ENCODE measurements at regions not wholly inside any gene's neighbourhood (a gene's known extent, or its start where the extent isn't known, plus 50 kb on each side); places are given as distances from the start of the nearest gene placed in this dataset.
"Not testable (repeated sequence)": the region's sequence is repeated elsewhere in the genome, so short reads cannot be mapped to it uniquely, and the experiment has no call there.

DNA sequence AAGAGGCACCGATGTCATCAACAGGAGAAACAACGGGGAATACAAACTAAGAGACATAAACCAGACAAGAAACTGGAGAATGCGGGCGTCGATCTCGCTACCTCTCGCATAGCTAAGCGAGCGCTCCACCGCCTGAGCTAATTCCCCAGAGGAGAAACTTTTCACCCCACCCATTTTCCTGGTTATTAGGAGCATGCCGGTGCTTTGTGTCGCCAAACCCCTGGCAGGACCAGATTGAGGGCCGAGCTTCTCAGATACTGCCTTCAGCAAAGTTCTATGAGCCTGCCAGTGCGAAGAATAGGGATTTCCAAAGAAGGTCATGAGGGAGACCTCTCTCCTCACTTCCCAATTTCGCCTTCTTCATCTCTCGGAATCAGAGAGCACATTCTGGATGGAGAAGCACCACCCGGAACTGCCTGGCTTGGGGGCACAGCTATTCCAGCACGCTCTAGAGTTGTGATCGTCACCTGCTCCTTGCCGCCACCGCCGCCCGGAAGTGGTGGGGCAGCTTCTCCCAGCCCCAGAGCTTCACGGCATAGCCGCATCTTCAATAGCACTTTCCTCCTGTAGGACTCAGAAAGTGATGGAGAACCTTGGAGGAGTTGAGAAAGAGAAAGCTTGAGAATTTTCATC lies 89.7 kb upstream of the ZNF322 start:
- H2AFZ ChIP-seq (ENCODE audit: low read depth); H3K4me1 ChIP-seq (ENCODE audit: control insufficient read depth in 1 of 2, insufficient read depth in 2 of 2, low read depth in 1 of 2, low read length in 1 of 2); H3K9me2 ChIP-seq; H4K20me1 ChIP-seq (ENCODE audit: insufficient read depth); H3K36me3 ChIP-seq (replicated peaks in 1 of 2; ENCODE audit: control insufficient read depth in 1 of 2, insufficient read depth in 2 of 2, low read length in 1 of 2); H3K4me2 ChIP-seq; H3K27ac ChIP-seq (ENCODE audit: low read depth in 2 of 2, low read length in 1 of 2); H3K9ac ChIP-seq; H3K79me2 ChIP-seq (ENCODE audit: insufficient read depth); POLR2A ChIA-PET; H3K4me3 ChIP-seq (ENCODE audit: low read depth in 2 of 2, low read length in 1 of 2); CTCF ChIA-PET; DNase-seq; H3F3A ChIP-seq (replicated peaks; ENCODE audit: insufficient read depth); H3K9me3 ChIP-seq; H3K27me3 ChIP-seq (ENCODE audit: insufficient read depth): not testable (repeated sequence)
- WGBS (ENCODE audit: low lambda C conversion rate), result 10% methylated on average over 2 of the region's 25 CpGs

- H3K4me3 ChIP-seq (ENCODE audit: low read depth in 2 of 2, low read length in 1 of 2); H3F3A ChIP-seq (replicated peaks; ENCODE audit: insufficient read depth); H4K20me1 ChIP-seq (ENCODE audit: insufficient read depth); H3K9ac ChIP-seq; H3K27me3 ChIP-seq (ENCODE audit: insufficient read depth); H3K36me3 ChIP-seq (replicated peaks in 1 of 2; ENCODE audit: control insufficient read depth in 1 of 2, insufficient read depth in 2 of 2, low read length in 1 of 2); H3K4me2 ChIP-seq; H3K4me1 ChIP-seq (ENCODE audit: control insufficient read depth in 1 of 2, insufficient read depth in 2 of 2, low read depth in 1 of 2, low read length in 1 of 2); H2AFZ ChIP-seq (ENCODE audit: low read depth); CTCF ChIA-PET; H3K9me2 ChIP-seq; H3K9me3 ChIP-seq; DNase-seq; H3K27ac ChIP-seq (ENCODE audit: low read depth in 2 of 2, low read length in 1 of 2); H3K79me2 ChIP-seq (ENCODE audit: insufficient read depth); POLR2A ChIA-PET: not testable (repeated sequence)
- 68% methylated on average over 9 of the region's 9 CpGs for WGBS (ENCODE audit: low lambda C conversion rate)
These were observed 90.2 kb upstream of the ZNF322 start for GRCh38 chr6:26749759-26750126.

DNA sequence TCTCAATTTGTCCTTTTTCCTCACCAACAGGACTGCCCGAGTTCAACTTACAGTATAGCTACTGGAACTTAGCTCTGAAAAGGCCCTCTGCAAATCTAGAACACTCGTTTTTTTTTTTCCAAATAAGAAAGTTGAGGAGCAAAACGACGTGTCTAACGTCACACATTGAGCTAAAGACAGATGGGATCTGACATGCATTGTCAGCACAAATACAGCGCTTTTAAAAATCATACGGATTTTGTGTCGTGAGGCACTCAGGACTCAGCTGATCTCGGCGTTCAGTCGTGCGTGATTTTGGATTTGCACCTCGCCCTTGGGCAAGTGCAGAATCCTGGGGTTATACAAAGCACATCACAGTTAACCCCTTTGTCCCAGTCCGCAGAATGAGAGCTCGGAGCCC lies 94.7 kb upstream of the ZNF322 start:
- H3K4me3 ChIP-seq (ENCODE audit: low read depth in 2 of 2, low read length in 1 of 2), result no peak overlapping the region; a peak in 1 of 4 replicates

More for the DNA sequence above, 94.7 kb upstream of the ZNF322 start:
- no peak overlapping the region for H3K27ac ChIP-seq (ENCODE audit: low read depth in 2 of 2, low read length in 1 of 2)
- ChIA-PET CTCF (no interaction called here), POLR2A (no interaction called here)
- no peaks in the 10 kb centered on the region for H3K79me2 ChIP-seq (ENCODE audit: insufficient read depth)
- WGBS (ENCODE audit: low lambda C conversion rate), result 16% methylated on average over 15 of the region's 15 CpGs
- no peaks in the 10 kb centered on the region for H3K9me3 ChIP-seq
- no peak overlapping the region for H3K9ac ChIP-seq
- H3K27me3 ChIP-seq (ENCODE audit: insufficient read depth), result no peaks in the 10 kb centered on the region; the same call in 1 of the 2 replicates
- H3K9me2 ChIP-seq, result no peaks in the 10 kb centered on the region
- TF ChIP-seq EP300 (IDR thresholded peaks at IDR 0.05; ENCODE audit: borderline replicate concordance in 1 of 2, low read depth in 1 of 2, low read length in 1 of 2) (no peak), NRF1 (IDR thresholded peaks at IDR 0.05; ENCODE audit: low read depth, low read length) (no peak), MAX (IDR thresholded peaks at IDR 0.05; ENCODE audit: low read depth) (no peak), RAD21 (IDR thresholded peaks at IDR 0.05; ENCODE audit: low read length) (no peak), YY1 (IDR thresholded peaks at IDR 0.05; ENCODE audit: low read depth) (no peak), USF2 (IDR thresholded peaks at IDR 0.05; ENCODE audit: borderline replicate concordance, low read depth, low read length) (no peak), CHD2 (IDR thresholded peaks at IDR 0.05; ENCODE audit: low read length, partially characterized antibody) (no peak), IRF3 (IDR thresholded peaks at IDR 0.05; ENCODE audit: low read depth, low read length) (no peak), ELF1 (IDR thresholded peaks at IDR 0.05) (no peak), GABPA (IDR thresholded peaks at IDR 0.05; ENCODE audit: low read depth) (no peak), MXI1 (IDR thresholded peaks at IDR 0.05; ENCODE audit: low read depth, low read length) (no peak), TCF12 (IDR thresholded peaks at IDR 0.05) (no peak), RCOR1 (IDR thresholded peaks at IDR 0.05; ENCODE audit: low read length) (no peak), JUND (IDR thresholded peaks at IDR 0.05) (no peak), SIN3A (IDR thresholded peaks at IDR 0.05; ENCODE audit: borderline replicate concordance, low read depth, low read length) (no peak), NFIC (IDR thresholded peaks at IDR 0.05; ENCODE audit: borderline replicate concordance) (no peak)
- TF ChIP-seq, protein P1, sequence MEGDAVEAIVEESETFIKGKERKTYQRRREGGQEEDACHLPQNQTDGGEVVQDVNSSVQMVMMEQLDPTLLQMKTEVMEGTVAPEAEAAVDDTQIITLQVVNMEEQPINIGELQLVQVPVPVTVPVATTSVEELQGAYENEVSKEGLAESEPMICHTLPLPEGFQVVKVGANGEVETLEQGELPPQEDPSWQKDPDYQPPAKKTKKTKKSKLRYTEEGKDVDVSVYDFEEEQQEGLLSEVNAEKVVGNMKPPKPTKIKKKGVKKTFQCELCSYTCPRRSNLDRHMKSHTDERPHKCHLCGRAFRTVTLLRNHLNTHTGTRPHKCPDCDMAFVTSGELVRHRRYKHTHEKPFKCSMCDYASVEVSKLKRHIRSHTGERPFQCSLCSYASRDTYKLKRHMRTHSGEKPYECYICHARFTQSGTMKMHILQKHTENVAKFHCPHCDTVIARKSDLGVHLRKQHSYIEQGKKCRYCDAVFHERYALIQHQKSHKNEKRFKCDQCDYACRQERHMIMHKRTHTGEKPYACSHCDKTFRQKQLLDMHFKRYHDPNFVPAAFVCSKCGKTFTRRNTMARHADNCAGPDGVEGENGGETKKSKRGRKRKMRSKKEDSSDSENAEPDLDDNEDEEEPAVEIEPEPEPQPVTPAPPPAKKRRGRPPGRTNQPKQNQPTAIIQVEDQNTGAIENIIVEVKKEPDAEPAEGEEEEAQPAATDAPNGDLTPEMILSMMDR (IDR thresholded peaks at IDR 0.05), result no peak
- TF ChIP-seq, protein P2, sequence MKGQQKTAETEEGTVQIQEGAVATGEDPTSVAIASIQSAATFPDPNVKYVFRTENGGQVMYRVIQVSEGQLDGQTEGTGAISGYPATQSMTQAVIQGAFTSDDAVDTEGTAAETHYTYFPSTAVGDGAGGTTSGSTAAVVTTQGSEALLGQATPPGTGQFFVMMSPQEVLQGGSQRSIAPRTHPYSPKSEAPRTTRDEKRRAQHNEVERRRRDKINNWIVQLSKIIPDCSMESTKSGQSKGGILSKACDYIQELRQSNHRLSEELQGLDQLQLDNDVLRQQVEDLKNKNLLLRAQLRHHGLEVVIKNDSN (IDR thresholded peaks at IDR 0.05; ENCODE audit: borderline replicate concordance, low read depth), result no peak
- no peak for DNase-seq
- H4K20me1 ChIP-seq (ENCODE audit: insufficient read depth), result no peaks in the 10 kb centered on the region
- H2AFZ ChIP-seq (ENCODE audit: low read depth), result no peak overlapping the region
- H3K4me2 ChIP-seq, result no peak overlapping the region
- no peaks in the 10 kb centered on the region for H3K4me1 ChIP-seq (ENCODE audit: control insufficient read depth in 1 of 2, insufficient read depth in 2 of 2, low read depth in 1 of 2, low read length in 1 of 2)
- no peaks in the 10 kb centered on the region for H3K36me3 ChIP-seq (replicated peaks in 1 of 2; ENCODE audit: control insufficient read depth in 1 of 2, insufficient read depth in 2 of 2, low read length in 1 of 2)
- H3F3A ChIP-seq (replicated peaks; ENCODE audit: insufficient read depth), result no peaks in the 10 kb centered on the region
